Subcutaneous abdominal adipose tissue (tissue), 5 donors: ENCODE measurements at regions not wholly inside any gene's neighbourhood (a gene's known extent, or its start where the extent isn't known, plus 50 kb on each side); places are given as distances from the start of the nearest gene placed in this dataset.
"Not testable (repeated sequence)": the region's sequence is repeated elsewhere in the genome, so short reads cannot be mapped to it uniquely, and the experiment has no call there.

Experiments used
- H3K27ac ChIP-seq: one replicate; pipeline ENCODE4 v1.7.0; 2013; ENCODE audit warnings: low read depth, mild to moderate bottlenecking, inconsistent platforms, low read length, moderate library complexity
- H3K27me3 ChIP-seq, 5 donors: one replicate each; pipeline ENCODE4 v1.7.0; 2013; ENCODE audit warnings: low read length in 5 of 5, inconsistent platforms in 1 of 5; ENCODE audit not compliant: control insufficient read depth in 5 of 5, insufficient read depth in 4 of 5
- H3K36me3 ChIP-seq, 5 donors: one replicate each; pipeline ENCODE4 v1.7.0; 2013; ENCODE audit warnings: low read length in 5 of 5; ENCODE audit not compliant: control insufficient read depth in 5 of 5, insufficient read depth in 5 of 5
- H3K4me1 ChIP-seq, 5 donors: one replicate each; pipeline ENCODE4 v1.7.0; 2013; ENCODE audit warnings: low read length in 5 of 5, mild to moderate bottlenecking in 3 of 5, moderate library complexity in 1 of 5; ENCODE audit not compliant: control insufficient read depth in 5 of 5, insufficient read depth in 5 of 5
- H3K4me3 ChIP-seq, 5 donors: one replicate each; pipeline ENCODE4 v1.7.0; 2013; ENCODE audit warnings: low read length in 5 of 5, low read depth in 1 of 5
- H3K9ac ChIP-seq, 5 donors: one replicate each; pipeline ENCODE4 v1.7.0; 2013; ENCODE audit warnings: low read length in 5 of 5, mild to moderate bottlenecking in 4 of 5, moderate library complexity in 3 of 5
- H3K9me3 ChIP-seq, 5 donors: one replicate each; pipeline ENCODE4 v1.7.0; 2013; ENCODE audit warnings: low read length in 5 of 5; ENCODE audit not compliant: control insufficient read depth in 5 of 5
- donor health status: healthy.
- donor health status: healthy.
- donor health status: healthy.
- donor health status: healthy.
- donor health status: healthy.

DNA sequence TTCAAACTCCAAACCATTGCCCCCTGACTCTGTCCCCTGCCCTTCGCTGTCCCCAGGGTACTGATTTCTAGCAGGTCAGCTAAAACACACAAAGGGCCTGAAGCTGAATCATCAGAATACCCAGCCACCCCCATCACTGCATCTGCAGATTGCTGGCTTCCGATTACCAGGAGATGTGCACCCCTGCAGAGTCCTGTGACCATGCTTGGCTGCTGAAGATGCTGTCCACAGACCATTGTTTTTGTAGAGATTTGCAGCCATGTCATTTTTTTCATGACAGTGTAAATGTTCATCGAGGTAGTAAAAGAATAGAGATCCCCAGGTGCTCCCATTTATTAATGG lies 463.3 kb downstream of the STK39 start:
- no peak overlapping the region for H3K9ac ChIP-seq
- peaks cover 0 to 7% (median 0%) of the 10 kb centered on the region in 5 donors for H3K4me1 ChIP-seq
- H3K27ac ChIP-seq, result no peak overlapping the region
- H3K36me3 ChIP-seq, result no peaks in the 10 kb centered on the region
- H3K9me3 ChIP-seq, result no peaks in the 10 kb centered on the region
- no peaks in the 10 kb centered on the region for H3K27me3 ChIP-seq
- no peak overlapping the region for H3K4me3 ChIP-seq

DNA sequence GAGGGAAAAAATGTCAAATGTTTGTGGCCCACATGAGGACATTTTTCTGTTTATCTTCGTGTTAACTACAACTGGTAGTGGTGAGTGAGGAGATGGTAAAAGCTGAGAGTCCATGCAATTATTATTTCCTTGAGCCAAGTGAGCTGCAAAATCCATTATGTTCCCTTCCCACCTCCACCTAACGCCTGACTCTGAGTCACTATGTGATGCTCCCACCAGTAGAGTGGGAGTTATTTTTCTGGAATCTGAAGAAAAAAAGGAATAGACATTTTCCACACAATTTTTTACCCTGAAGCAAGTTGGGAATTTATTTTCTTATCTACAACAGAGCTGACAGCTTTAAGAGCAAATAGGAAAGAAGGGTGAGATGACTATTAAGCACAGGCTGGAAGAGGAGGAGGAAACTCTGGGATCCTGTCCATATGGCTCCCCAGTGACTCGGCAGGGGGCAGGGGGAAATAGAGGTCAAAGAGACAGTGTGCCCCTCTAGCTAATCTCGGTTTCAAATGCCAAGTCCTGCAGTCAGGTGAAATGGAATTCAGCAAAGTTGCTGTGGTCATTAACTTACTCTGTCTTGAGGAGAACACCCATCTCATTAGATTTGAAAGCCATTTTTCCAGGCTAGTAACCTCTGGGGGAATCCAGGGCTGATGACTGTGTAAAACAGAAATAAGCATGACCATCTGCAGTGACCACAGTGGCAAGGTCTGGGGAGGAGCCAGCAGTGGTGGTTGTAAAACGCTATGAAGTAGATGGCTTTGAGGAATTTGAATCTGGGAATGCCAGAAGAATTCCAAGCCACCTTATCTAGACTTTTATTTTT lies 463.9 kb downstream of the STK39 start:
- Histone ChIP-seq H3K4me3 (no peak overlapping the region), H3K36me3 (no peaks in the 10 kb centered on the region), H3K9ac (no peak overlapping the region), H3K9me3 (no peaks in the 10 kb centered on the region), H3K27ac (no peak overlapping the region), H3K4me1 (peaks cover 0 to 7% (median 0%) of the 10 kb centered on the region in 5 donors), H3K27me3 (no peaks in the 10 kb centered on the region)

DNA sequence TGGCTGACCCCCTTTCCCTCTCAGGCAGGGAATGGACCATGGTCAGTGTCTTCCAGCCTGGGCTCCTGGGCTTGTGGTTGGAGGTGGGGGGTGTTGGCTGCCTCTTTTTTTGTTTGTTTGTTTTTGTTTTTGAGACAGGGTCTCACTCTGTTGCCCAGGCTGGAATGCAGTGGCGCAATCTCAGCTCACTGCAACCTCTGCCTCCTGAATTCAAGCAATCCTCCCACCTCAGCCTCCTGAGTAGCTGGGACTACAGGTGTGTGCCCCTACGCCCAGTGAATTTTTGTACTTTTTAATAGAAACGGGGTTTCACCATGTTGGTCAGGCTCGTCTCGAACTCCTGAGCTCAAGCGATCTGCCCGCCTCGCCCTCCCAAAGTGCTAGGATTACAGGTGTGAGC lies 465.8 kb downstream of the STK39 start:
- H3K9me3 ChIP-seq, H3K27me3 ChIP-seq, H3K4me3 ChIP-seq, H3K36me3 ChIP-seq, H3K4me1 ChIP-seq, H3K27ac ChIP-seq, H3K9ac ChIP-seq: not testable (repeated sequence)

DNA sequence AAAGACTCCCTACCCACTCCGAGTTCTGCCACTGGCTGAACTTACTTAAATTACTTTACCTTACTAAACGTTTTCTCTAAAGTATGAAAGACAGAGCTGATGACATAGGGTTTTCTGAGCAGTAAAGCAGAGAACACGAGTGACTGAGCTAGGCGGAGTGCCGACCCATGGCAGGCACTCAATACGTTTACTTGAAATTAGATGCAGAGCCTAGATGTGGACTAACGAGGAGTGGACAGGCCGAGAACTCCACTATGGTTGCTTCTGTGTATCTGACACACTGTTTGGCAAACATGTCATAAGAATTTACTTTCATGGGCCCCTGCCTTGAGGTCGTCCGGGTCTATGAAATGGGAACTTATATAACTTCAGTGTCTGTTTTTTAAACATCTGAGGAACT lies 471.0 kb downstream of the STK39 start:
- Histone ChIP-seq H3K36me3 (no peaks in the 10 kb centered on the region), H3K27ac (no peak overlapping the region), H3K4me3 (no peak overlapping the region), H3K27me3 (no peaks in the 10 kb centered on the region), H3K9ac (no peak overlapping the region), H3K9me3 (no peaks in the 10 kb centered on the region), H3K4me1 (no peaks in the 10 kb centered on the region)

DNA sequence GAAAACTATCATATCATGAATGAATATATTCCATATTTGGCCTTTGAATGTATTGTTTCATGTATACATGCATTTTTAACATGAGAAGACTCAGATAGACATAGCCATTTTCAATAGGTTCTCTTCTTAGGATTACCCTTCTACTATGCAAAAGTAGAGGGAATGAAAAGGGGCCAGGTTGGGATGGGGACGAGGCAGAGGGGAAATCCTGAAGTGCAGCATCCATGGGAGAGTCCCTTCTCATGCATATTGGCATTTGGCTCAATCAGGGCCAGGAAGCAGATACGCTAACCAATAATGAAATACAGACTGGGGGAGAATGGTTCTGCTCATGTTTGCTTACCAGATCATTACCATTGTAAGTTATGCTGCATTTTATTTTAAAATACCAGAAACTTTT lies 475.8 kb downstream of the STK39 start:
- H3K9ac ChIP-seq, result no peak overlapping the region
- H3K27me3 ChIP-seq, result no peaks in the 10 kb centered on the region

DNA sequence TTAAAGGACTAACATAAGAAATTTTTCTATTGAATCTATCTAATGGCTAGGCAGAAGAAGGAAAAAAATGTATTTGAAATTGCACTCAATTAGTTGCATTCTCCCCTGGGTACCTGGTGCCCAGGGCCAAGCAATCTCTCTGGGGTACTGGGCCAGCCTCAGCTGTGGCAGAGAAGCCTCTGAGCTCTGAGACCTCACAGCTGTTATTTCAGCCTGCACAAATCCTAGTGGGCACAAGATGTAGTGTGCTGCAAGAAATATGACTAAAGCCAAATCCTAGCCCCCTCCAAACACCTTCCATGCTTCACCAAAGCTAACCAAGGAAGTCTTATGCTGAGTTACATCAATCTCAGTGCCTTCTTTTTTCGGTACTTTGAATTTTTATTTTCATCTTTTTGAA lies 478.4 kb downstream of the STK39 start:
- Histone ChIP-seq H3K36me3 (no peaks in the 10 kb centered on the region), H3K4me3 (no peak overlapping the region), H3K4me1 (no peaks in the 10 kb centered on the region), H3K9me3 (peaks cover 0 to 6% (median 0%) of the 10 kb centered on the region in 5 donors), H3K27ac (no peak overlapping the region), H3K9ac (no peak overlapping the region), H3K27me3 (no peaks in the 10 kb centered on the region)

More for the DNA sequence above, 475.8 kb downstream of the STK39 start:
- Histone ChIP-seq H3K4me1 (no peaks in the 10 kb centered on the region), H3K4me3 (no peak overlapping the region), H3K27ac (no peak overlapping the region), H3K9me3 (peaks cover 0 to 4% (median 0%) of the 10 kb centered on the region in 5 donors), H3K36me3 (no peaks in the 10 kb centered on the region)

DNA sequence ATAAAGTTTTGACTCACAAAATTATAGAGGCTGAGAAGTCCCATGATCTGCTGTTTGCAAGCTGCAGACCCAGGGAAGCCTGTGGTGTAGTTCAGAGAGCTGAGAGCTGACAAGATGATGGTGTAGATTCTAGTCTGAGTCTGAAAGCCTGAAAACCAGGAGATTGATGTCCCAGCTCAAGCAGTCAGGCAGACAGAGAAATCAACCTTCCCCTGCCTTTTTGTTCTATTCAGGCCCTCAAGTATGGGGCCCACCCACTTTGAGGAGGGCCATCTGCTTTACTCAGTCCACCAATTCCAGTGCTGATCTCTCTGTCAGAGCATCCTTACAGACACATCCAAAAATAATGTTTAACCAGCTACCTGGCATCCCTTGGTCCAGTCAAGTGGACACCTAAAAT lies 479.6 kb downstream of the STK39 start:
- no peaks in the 10 kb centered on the region for H3K36me3 ChIP-seq

DNA sequence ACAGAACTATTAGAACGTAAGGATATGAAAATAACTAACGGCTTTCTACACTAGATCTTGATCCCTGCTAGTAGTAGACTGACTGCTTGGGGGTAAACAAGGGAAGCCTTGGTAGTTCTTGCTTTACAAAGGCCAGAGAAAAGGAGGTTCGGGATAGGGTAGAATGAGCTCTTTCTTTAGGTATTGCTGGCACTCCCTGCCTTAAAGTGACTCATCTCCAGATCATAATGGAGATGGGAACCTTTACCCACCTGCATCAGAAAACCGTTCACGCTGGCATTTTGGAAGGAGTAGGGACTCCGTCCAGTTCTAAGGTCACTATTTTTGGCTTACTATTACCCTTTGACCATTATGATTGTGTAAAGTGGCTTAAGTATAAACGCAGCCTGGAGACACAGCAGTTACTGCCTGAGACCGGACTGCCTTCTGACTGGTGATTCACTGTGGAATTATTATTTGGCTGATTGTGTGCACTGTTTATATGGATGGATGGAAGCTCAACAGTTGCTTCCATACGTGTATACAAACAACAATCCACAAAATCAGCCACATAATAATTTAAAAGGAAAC lies 482.5 kb downstream of the STK39 start:
- no peaks in the 10 kb centered on the region for H3K27me3 ChIP-seq
- no peaks in the 10 kb centered on the region for H3K36me3 ChIP-seq
- H3K9ac ChIP-seq, result no peak overlapping the region
- H3K4me1 ChIP-seq, result peaks cover 0 to 5% (median 0%) of the 10 kb centered on the region in 5 donors
- H3K27ac ChIP-seq, result no peak overlapping the region
- peaks cover 0 to 6% (median 0%) of the 10 kb centered on the region in 5 donors for H3K9me3 ChIP-seq
- H3K4me3 ChIP-seq, result no peak overlapping the region

More for the DNA sequence above, 479.6 kb downstream of the STK39 start:
- Histone ChIP-seq H3K9ac (no peak overlapping the region), H3K27ac (no peak overlapping the region), H3K4me3 (no peak overlapping the region), H3K4me1 (peaks cover 0 to under 1% (median 0%) of the 10 kb centered on the region in 5 donors), H3K9me3 (peaks cover 0 to 6% (median 0%) of the 10 kb centered on the region in 5 donors), H3K27me3 (no peaks in the 10 kb centered on the region)

DNA sequence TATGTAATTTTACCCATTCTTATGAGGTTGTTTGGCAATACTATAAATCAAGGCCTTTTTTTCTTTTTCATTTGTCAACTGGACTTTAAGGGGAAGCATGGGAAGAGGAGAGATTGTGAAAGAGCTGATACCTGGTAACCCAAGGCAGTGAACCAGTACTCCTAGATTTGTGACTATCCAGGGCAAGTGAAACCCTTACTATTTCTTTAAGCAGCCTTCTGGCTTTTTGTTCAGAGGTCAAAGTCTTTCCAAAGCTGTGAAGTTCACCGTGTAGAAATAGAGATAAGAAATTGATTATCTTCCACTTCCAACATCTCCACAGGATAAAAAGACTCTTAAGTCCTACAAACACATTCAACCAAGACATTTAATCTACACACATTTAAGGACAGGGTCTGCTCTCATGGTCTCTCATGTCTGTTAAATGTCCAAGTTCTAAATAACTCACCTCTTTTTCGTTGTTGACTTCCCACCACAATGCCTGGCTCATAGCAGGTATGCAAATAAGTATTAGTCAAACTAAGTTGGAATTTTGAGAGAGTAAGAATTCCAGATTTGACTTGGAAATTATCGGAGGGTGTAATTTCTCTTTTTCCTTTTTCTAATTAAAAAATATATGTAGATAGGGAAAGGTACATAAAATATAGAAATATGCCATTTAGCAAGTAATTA lies 485.8 kb downstream of the STK39 start:
- peaks cover 0 to 2% (median 0%) of the 10 kb centered on the region in 5 donors for H3K9me3 ChIP-seq
- H3K27ac ChIP-seq, result no peak overlapping the region
- peaks cover 0 to 5% (median 0%) of the 10 kb centered on the region in 5 donors for H3K4me1 ChIP-seq
- no peaks in the 10 kb centered on the region for H3K36me3 ChIP-seq
- H3K9ac ChIP-seq, result no peak overlapping the region
- no peaks in the 10 kb centered on the region for H3K27me3 ChIP-seq
- H3K4me3 ChIP-seq, result no peak overlapping the region

DNA sequence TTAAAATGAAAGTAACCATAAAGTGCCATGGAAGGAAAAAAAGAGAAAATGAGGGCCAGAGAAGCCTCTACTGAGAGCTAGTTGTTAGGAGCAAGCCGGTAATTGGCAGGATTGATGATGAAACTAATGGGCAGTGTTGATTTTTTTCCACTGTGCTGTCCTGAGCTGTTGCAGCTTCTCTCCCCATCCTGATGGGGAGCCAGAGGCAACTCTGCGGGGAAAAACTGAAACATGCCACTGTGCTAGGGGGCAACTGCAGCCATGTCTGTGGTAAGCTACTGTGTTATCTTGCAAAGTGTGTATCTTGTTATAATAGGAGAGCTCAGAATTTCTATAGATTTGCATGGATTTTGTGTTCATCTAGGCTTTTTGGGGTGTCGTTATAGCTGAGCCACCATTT lies 487.9 kb downstream of the STK39 start:
- H3K4me3 ChIP-seq, result no peak overlapping the region
- no peak overlapping the region for H3K27ac ChIP-seq
- H3K4me1 ChIP-seq, result peaks cover 0 to 5% (median 0%) of the 10 kb centered on the region in 5 donors
- H3K9me3 ChIP-seq, result no peaks in the 10 kb centered on the region
- no peaks in the 10 kb centered on the region for H3K27me3 ChIP-seq
- no peaks in the 10 kb centered on the region for H3K36me3 ChIP-seq
- no peak overlapping the region for H3K9ac ChIP-seq
